Stimulated activated CD4-positive, alpha-beta T cell treated with anti-CD3 and anti-CD28 coated beads, TNF-alpha, amount 100 ng/mL, for 24 hours (primary cell): ENCODE measurements at regions not wholly inside any gene's neighbourhood (a gene's known extent, or its start where the extent isn't known, plus 50 kb on each side); places are given as distances from the start of the nearest gene placed in this dataset.

Experiments
- DNase-seq, 3 experiments: peaks; one replicate each; pipeline ENCODE4 v3.0.0-alpha.2; 2020; ENCODE audit warnings: low read depth in 3 of 3

DNA sequence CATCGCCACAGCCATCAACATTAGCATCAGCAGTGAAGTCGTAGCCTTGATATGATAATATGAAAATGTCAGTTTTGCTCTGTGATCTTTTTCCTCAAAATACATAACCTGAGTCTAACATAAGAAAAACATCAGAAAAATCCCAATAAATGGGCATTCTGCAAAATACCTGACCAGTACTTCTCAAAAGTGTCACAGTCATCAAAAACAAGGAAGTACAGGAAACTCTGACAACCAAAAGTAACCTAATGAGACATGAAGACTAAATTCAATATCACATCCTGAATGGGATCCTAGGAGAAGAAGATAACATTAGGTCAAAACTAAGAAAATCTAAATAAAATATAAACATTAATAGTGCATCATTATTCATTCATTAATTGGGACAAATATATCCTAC lies 1731.0 kb downstream of the SUCLG1 start:
- no peak for DNase-seq

GRCh38 chr2:82708681-82709080 lies 1750.4 kb downstream of the SUCLG1 start:
- no peak for DNase-seq

DNA sequence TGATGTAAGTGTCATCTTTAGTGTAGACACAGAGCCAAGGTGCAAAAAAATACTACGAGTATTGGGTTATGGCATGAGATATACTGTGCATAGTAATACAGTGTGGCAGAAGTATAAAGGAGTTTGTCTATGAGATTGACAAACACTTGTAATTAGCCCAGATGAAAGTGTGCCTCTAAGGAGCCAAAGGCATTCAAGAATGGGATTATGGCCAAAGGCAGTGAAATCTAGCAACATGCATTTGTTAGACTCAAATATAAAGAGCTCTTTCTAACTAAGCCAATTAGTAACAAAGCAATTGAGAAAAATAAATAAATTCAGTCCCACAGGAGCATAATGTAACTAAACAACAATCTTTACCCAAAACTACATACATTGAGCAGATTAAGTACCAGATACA lies 1761.8 kb downstream of the SUCLG1 start:
- DNase-seq: no peak

- DNase-seq: no peak
Measured at GRCh38 chr2:82694431-82694830, 1764.6 kb downstream of the SUCLG1 start.

- DNase-seq: no peak
Measured at GRCh38 chr2:82690757-82691411, 1768.2 kb downstream of the SUCLG1 start.

DNA sequence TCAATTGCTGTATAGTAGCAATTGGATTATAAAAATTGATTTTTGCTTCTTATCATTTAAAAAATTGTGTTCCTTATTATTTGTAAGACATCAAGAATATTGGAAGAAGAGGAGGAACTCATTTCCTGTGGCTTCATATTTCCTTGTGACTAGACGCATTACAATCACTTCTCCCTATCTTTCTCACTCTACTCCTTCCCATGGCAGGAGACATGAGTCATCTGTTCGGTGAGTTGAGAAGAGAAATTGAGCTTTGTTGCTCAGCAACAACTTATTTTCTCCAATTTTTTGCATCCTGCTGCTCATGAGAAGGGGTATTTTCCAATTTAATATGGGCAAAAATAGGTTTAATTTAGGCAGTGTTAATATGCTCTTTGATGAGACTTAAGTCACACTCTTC lies 1783.9 kb downstream of the SUCLG1 start:
- DNase-seq: no peak

DNA sequence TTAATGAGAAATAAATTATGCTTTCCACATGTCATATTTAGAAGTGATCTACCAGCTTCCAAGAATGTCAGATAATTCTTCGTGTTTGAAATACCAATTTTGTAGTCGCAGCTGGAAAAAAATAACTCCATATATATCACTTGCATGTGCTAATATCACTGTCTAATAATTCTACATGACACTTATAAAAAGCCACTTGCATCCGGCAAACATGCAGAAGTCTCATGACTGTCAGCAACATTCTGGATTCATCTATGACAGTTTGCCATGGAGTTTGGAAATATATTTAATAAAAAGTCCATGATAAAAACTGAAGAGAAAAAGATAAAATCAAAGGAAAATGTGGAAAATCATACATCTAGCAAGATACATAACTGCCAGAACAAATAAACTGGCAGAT lies 1784.4 kb downstream of the SUCLG1 start:
- DNase-seq: no peak

DNA sequence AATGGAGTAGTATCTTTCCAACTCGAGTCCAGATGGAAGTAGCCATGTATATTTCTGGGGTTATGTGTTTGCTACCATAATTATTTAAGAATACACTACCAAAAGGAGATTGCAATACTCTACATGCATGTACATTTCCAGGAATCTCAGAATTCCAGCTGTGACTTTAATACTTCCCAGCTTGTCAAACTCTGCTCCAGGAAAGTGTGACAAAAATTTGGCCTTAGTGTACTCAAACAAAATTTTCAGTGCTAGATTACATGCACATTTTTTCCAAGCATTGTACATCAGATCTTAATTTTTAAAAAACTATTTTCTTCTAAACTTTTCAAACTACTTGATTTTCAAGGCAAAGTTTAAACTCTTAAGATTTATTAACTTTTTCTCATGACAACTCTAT lies 1791.6 kb downstream of the SUCLG1 start:
- no peak for DNase-seq

GRCh38 chr2:82665691-82666090 lies 1793.4 kb downstream of the SUCLG1 start:
- DNase-seq: no peak

GRCh38 chr2:82657106-82657505 lies 1802.0 kb downstream of the SUCLG1 start:
- DNase-seq: no peak

- DNase-seq: no peak
Measured at GRCh38 chr2:82656420-82656819, 1802.7 kb downstream of the SUCLG1 start.

DNA sequence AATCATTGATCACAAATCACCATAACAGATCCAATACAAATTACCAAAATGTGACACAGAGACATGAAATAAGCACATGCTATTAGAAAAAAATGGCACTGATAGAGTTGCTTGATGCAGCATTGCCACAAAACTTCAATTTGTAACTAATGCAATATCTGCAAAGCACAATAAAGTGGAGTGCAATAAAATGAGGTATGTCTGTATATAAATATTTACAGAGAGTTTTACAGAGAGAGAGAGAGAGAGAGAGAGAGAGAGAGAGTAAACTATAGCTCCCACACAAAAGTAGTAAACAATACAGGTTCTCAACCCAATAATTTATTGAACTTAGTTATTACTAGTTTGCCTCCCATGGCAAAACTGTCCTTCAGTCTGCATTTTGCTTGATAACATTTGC lies 1807.0 kb downstream of the SUCLG1 start:
- DNase-seq: no peak

- DNase-seq: no peak
Measured at GRCh38 chr2:82650038-82650437, 1809.0 kb downstream of the SUCLG1 start.

DNA sequence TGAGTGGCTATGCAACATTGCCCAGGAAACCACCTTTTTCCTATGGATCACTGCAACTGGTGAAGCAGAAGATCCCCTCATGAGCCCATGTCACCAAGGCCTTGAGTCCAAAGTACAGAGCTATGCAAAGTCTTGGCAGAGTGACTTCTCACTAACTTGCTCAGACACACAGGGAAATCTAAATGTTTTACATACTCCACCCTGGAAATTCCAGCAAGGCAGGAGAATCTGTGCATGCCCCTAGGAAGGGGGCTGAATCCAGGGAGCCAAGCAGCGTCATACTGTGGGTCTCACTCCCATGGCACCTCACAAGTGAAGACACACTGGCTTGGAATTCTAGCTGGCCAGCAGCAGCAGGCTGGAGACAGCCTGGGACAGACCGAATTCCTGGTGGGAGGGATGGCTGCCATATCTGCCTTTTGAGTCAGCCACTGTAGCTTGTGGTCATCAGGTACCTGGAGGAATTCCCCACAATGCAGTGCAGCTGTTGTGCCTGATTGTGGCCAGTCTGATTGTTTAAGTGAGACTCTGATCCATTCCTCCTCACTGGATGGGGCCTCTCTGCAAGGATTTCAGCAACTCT lies 1817.4 kb downstream of the SUCLG1 start:
- DNase-seq: no peak

GRCh38 chr2:82636402-82637020 lies 1822.6 kb downstream of the SUCLG1 start:
- no peak for DNase-seq

- DNase-seq: no peak
Measured at GRCh38 chr2:82599021-82599420, 1860.1 kb downstream of the SUCLG1 start.

DNA sequence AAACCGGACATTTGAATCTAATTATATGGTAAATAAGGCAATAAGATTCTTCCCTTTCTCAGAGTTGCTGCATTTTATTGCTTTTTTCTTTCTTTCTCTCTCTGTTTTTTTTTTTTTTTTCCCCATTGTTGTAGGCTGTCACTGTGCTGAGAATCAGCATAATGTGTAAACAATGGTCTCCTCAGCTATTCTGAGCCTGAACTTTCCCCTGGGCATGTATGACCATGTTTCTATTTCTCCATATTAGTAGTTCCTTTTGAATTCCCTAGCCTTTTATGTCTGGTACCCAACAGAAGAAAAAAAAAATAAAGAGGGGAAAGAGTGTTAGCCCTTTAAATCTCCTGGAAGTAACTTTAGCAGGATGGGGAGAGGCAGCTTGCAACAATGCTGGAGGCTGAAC lies 1862.5 kb downstream of the SUCLG1 start:
- DNase-seq: no peak

- no peak for DNase-seq
Measured at GRCh38 chr2:82591718-82592117, 1867.4 kb downstream of the SUCLG1 start.

DNA sequence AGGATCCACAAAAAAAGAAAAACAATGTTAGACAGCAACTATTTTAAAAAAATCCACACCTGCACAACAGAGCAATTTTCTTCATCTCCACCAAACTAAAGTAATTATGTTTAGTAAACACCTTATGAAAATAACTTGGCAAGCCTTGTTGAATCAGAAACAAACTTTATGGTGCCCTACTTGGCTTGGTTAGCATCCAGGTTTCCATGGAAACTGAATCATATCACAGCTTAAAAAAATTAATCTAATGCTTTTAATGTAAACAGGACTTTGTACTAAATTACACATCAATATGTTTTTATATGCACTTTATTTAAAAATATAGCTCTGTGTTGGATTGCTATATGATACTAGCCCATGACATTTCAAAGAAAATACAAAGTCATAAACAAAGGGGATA lies 1882.4 kb downstream of the SUCLG1 start:
- no peak for DNase-seq

- no peak for DNase-seq
Measured at GRCh38 chr2:82539280-82539621, 1919.8 kb downstream of the SUCLG1 start.

- DNase-seq: no peak
Measured at GRCh38 chr2:82538590-82539279, 1920.3 kb downstream of the SUCLG1 start.

- no peak for DNase-seq
Measured at GRCh38 chr2:82528288-82528687, 1930.8 kb downstream of the SUCLG1 start.

DNA sequence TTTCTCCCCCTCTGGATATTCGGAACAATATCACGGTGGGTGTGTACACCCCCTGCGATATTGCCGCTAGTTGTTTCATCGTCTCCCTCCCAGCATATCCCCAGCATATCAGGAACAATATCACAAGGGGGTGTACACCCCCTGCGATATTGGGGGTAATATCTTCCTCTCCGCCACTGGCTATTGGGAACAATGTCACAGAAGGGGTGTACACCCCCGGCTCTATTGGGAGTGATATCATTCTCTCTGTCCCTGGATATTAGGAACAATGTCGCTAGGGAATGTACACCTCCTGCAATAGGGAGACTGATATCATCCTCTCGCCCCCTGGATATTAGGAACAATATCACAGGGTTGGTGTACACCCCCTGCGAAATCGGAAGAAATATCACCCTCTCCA lies 1932.0 kb downstream of the SUCLG1 start:
- DNase-seq: no peak
